NCI-H345 (cell line): ENCODE measurements at regions not wholly inside any gene's neighbourhood (a gene's known extent, or its start where the extent isn't known, plus 50 kb on each side); places are given as distances from the start of the nearest gene placed in this dataset.

Source experiments
- DNase-seq: peaks from one replicate; lab custom pipeline; 2025; lab: John Stamatoyannopoulos, UW

DNA sequence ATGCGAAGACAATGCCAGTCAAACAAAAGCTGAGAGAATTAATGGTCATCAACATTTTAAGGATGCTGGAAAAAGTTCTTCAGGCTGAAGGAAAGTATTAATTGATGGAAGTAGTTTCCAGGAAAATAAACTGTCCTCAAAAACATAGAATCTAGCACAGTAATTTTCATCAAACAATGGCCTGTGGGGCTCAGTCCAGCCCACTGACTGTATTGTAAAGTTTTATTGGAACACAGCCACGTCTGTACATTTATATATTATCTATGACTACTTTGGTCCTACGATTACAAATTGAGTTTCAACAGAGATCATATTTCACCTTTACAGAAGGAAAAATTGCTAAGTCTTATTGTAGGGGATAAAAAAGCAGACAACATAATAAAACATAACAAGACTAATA, 484.5 kb downstream of the KCNJ2 start:
- no peak for DNase-seq

GRCh38 chr17:70654706-70655105, 485.4 kb downstream of the KCNJ2 start:
- no peak for DNase-seq

GRCh38 chr17:70655176-70655958, 486.0 kb downstream of the KCNJ2 start:
- DNase-seq = no peak

GRCh38 chr17:70658317-70658716, 489.0 kb downstream of the KCNJ2 start:
- no peak for DNase-seq

GRCh38 chr17:70658840-70659239, 489.5 kb downstream of the KCNJ2 start:
- no peak for DNase-seq

DNA sequence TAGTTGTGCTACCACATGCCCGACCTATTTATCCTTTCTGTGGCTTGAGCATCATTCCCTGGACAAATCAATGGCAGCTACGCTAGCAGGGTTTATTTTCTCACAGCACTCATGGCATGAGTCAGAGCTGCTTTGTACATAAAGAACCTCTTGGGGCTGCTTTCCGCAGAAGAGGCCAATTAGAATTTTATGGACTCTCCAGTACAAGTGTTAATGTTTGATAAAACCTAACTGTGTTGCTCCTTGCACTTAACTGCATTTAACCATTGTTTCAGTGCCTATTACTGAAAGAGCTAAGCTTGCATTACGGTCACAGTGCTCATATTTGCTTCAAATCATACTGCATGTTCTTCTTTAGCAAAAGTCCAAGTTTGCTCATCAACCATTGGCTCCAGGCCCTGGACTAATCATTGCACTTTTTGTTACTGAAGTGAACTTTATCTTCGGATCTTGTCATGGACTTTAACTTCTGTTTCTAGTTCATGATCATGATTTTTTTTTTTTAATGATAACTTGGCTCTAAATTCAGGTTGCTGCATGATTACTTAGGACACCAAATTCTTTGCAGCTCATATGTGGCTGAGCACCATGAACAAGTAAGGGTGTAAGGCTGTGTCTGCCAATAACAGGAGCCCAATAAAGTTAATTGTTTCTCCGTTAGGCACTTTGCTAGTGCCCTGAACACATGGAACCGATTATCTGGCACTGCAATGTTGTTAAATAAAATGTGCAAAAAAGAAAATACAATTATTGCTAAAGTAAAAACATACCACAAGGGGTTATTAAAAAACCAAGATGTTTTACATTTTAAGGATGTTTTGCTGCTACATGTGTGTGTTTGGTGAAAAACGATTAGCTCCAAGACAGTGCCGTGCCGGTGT, 492.2 kb downstream of the KCNJ2 start:
- peak; percentile 86 for DNase-seq

DNA sequence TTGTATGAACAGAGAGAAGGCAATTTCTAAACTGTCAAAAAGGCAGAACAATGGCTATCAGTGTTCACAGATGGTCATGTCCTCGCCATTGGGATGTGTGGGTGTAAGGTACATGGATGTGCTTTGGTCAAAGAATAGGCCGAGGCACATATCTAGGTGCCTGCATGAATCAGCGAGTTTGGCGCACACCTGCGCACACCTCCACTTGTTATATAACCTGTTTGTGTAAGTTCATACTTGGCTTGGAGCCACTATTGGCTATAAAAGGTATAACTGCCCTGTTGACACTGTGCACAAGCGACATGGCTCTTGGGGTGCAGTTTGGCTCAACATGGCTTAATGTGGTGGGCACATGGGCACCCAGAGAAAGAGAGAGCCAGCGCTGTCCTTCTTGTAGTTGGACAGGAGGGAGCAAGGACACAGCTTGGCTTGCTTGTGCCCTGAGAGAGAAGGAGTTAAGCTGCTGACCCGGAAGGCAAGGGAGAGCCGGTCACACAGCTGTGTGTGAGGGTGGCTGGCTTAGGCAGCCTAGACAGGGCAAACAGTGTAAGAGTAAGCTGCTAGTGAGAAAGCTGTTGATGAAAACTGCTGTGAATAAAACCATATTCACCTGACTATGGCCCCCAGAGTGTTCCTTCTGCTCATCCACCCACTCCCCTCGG, 499.1 kb downstream of the KCNJ2 start:
- DNase-seq = no peak

DNA sequence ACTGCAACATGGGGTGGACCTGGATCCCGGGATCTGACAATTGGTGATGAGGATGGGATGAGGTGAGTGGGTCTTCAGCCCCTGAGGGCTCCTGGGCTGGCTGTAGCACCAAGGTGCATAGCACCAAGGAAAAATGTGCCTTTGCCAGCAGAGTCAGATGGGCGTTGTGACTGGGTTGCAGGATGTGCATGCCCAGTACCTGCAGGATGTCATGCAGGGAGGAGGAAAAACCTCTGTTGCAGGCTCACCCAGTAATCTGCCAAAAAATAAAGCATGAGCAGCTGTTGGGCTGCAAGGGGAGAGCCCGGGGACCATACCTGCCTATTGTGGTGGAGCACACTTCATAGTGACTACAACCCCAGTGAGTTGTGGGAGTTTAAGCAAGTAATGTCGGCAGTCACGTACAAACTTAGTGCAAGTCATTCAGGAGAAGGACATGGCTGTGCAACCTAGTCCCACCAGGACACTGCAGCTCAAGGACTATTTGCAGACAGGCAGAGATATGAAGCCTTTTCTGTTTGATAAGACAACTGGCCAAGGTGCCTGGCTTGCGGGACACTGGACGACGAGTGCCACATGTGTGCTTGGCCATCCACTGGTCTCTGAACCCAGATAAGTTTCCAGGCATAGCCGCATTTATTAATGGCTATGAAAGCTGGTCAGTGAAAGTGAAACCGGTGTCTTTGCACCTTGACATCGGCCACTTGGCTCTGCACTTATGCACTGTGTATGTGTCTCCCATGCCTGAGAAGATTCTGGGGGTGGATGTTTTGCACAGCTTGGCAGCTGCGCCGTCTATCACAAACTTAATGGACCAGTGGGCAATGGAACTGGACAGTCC, 499.8 kb downstream of the KCNJ2 start:
- no peak for DNase-seq

DNA sequence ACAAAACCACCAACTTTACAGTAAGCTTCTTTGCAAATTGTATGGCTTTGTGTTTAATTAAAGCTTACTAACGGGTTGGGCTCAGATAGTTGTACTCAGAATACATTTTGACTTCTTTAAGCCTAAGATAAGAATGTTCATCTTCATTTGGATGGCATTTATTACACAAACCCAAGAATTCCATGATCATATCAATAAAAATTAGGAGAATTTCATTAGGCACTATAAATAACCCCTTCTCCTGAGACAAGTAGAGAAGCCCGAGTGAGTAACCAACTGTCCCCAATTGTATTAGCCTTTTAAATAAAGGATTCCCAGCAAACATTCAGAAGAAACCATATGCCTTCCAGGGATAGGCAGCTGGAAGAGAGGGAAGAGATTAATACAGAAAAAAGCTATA, 504.7 kb downstream of the KCNJ2 start:
- DNase-seq = no peak

DNA sequence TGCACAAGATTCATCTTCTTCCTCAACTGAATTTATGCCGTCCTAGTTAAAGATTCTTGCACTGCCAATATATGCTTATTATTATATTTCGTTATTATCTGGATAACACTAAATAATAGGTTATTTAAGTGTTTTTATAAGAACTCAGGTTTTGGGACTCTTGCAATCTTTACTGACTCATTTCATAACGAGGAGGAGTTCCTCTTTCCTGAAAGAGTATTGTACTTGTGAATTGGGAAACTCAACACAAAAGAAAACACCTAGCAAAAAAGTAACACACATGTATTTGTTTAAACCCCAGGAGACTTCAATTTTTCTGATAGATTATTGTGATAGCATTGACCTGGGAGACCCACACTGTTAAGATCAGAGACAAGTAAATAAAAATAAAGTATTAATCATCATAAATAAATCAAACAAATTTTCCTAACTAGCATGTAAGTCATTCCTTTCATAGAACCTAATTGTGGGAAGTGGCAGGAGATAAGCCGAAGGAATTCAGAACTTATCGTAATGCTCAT, 505.8 kb downstream of the KCNJ2 start:
- no peak for DNase-seq

DNA sequence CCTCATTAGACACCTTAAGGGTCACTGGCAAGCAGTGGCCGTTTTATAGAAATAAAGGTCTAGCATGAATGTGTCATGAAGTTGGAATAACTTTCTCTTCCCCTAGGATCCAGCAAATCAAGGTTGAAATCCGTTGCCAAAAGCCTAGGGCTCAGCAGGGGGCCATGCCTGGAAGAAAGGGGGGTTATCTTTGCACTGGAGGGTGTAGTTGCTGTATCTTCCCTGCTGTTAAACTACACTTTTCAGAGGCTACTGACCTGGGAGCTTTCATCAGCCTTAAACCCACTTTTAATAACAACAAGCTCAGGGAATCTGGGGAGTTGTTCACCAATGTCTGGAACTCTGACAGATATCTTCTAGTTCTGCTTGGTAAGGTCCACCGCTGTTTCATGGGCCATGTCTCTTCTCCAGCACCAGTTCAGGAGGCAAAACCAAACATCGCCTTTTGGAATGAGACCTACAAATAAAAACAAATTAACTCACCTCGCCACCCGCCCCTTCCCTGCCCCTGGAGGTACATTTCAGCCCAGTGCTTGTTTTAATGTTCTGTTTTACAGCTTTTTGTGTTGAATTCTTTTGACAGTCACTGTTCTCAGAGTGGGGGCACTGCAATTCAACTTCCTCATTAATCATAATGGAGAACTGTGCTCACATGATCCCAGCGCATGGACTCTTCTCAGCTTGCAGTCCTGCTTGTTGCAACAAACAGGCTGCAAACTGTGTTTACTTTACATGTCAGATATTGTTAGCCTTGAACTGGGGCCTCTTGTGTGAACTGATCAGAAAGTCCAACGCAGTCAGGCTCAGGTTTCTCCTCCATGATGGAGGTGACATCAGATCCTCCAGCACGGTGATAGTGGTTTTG, 508.7 kb downstream of the KCNJ2 start:
- peak; percentile 55 for DNase-seq

DNA sequence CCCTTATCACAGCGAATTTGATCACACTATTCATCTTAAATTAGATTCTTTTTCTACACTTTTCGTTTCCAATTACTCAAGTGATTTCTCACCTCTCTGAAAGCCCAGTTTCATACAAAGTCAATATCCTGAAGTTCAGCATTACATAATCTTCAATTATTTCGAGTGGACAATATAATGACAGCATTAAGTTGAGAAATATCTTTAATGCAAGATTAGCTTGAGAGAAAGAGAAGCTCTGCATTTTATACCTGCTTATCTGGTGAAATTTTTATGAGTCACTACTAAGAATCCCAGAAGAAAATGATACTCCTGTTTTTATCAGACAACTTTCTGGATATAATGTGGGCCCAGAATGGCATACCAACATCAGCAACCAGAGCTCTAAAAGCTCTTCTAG, 509.6 kb downstream of the KCNJ2 start:
- no peak for DNase-seq

GRCh38 chr17:70683936-70684335, 514.6 kb downstream of the KCNJ2 start:
- DNase-seq = no peak

GRCh38 chr17:70687421-70687820, 518.1 kb downstream of the KCNJ2 start:
- no peak for DNase-seq

DNA sequence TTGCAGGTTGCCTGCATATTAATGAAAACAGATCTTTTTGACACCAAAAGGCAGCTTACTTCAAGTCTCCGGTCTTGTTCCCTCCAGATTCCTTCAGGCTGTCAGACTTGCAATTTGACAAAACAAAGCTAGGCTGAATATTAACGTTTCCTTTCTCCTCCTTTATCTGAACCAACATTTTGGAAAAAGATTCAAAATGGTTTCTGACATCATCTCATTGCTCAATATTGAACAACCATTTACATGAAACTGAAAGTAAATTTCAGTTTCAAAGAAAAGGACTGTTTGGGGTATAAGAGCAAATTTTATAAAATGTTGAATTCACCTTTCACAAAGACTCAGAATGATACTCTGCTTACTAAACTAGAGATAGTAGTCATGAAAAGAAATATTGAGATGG, 521.8 kb downstream of the KCNJ2 start:
- DNase-seq = no peak

- no peak for DNase-seq
Measured at GRCh38 chr17:70699408-70699807, 530.1 kb downstream of the KCNJ2 start.

DNA sequence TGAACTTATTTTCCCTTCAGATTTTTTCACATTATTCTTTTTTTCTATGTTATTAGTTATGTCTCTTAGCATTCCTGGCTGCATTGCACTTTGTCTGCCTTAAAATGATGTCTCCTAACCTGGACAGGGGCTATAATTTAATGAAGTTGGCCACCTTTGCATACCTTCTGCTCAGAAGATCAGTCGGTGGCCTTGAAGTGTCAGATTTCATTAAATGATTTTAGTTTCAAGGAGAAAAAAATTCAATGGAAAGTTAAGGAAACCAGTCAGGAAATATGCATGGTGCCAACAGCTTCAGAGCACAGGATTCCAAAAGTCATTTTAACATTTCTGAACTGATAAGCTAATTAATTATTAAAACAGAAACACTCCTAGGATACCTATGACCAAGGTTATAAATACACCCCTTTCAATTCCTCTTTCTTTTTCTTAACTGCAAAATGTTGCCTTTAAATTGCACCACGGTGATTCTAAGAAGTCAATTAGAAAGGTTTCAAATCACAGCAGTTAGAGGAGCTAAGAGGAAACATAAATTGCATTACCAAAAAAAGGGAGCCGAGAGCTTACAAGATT, 533.4 kb downstream of the KCNJ2 start:
- no peak for DNase-seq

DNA sequence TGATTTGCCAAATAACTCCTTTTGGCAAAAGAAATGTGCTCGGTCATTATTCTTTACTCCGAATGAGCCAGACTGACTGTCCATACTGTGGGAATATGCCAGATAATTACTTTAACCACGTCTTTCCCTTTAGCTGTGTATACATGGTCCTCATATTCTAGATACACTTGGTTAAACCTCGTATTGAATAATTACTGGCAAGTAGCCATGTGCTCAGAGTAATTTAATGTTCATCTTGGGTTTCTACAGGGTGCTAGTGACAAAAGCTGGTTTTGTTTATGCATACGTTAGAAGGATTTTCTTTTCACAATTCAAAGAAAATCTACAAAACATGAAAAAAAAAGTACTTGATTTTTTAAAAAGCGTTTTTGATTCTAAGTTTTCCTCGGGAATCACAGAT, 540.3 kb downstream of the KCNJ2 start:
- DNase-seq = no peak

- DNase-seq = no peak
Measured at GRCh38 chr17:70713694-70714093, 544.4 kb downstream of the KCNJ2 start.

DNA sequence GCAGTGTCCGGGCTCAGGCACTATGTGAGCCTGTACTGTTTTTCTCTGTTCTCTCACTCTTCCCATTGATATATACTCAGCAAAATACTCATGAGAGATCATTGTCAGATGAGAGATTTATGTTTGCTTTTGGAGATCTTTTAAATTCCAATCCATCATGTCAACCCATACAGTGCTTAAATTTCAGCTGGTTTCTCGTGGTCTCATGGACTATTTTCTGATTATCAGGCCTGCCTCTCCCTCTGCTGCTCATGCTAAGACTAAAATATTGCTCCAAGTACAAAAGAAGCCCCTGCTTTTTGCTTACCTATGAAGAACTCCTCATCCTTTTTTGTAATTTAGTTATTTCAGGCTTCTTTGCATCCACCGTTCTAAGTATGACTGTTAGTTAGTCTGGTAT, 547.2 kb downstream of the KCNJ2 start:
- DNase-seq = no peak
